LNCAP (cell line): ENCODE measurements at regions not wholly inside any gene's neighbourhood (a gene's known extent, or its start where the extent isn't known, plus 50 kb on each side); places are given as distances from the start of the nearest gene placed in this dataset.

Source experiments
- TF ChIP-seq, protein P1 (sequence below): fragments of 450-650 bp; IDR thresholded peaks from 2 replicates; pipeline ENCODE4 v1.5.1; 2017; ENCODE audit warnings: mild to moderate bottlenecking

DNA sequence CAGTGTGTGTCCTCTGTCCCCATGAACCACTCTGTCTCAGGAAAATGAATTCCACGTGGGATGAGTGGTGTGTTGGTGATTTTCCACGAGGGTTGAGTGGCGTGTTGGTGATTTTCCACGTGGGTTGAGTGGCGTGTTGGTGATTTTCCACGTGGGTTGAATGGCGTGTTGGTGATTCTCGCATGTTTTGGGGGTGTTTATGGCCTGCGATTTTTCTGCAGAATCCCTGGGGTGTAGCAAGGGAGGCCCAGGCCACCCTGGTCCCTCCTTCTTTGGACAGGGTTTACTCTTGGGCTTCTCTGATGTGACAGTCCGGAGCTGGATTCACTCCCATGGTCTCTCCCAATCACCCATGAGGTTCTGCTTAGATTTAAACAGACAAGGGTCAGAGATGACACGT, 90.6 kb upstream of the FRMD1 start:
- TF ChIP-seq, protein P1, sequence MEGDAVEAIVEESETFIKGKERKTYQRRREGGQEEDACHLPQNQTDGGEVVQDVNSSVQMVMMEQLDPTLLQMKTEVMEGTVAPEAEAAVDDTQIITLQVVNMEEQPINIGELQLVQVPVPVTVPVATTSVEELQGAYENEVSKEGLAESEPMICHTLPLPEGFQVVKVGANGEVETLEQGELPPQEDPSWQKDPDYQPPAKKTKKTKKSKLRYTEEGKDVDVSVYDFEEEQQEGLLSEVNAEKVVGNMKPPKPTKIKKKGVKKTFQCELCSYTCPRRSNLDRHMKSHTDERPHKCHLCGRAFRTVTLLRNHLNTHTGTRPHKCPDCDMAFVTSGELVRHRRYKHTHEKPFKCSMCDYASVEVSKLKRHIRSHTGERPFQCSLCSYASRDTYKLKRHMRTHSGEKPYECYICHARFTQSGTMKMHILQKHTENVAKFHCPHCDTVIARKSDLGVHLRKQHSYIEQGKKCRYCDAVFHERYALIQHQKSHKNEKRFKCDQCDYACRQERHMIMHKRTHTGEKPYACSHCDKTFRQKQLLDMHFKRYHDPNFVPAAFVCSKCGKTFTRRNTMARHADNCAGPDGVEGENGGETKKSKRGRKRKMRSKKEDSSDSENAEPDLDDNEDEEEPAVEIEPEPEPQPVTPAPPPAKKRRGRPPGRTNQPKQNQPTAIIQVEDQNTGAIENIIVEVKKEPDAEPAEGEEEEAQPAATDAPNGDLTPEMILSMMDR, result no peak

DNA sequence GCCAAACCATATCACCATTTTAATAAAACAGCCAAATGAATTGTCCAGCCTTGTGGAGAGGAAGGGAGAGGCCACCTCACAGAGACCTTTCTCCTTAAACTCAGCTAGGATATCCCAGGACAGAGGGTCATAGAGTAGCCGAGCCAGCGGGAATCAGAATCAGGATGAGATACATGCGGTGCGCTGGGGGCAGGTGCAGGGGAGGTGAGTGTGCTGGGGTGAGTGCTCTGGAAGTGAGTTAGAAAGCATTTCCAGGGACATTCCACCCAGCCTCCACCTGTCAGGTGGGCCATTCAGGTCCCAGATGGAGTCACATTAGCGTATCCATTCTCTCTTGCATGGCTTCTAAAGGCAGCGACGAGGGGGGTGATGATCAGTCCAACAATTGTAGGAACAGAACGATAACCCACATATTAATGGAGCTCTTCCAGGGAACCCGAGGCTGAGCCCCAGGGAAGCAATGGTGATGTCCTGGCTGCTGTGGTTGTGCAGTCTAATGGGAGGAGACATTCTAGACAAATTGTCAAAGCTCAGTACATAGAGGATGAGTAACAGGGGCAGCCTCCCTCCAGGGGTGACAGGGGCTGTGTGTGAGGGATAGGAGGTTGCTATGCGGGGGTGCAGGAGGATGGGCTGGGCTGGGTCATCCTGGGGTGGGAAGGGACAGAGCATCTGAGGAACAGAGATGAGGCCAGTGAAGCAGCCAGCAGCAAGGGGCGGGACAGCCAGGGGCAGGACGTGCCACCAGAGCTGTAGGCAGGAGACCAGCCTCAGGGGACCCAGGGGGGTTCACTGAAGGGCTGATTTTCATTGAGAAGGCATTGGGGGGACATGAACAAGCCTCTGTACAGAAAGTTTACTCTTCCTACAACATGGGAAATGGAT, 88.7 kb upstream of the FRMD1 start:
- TF ChIP-seq, protein P1, result no peak

DNA sequence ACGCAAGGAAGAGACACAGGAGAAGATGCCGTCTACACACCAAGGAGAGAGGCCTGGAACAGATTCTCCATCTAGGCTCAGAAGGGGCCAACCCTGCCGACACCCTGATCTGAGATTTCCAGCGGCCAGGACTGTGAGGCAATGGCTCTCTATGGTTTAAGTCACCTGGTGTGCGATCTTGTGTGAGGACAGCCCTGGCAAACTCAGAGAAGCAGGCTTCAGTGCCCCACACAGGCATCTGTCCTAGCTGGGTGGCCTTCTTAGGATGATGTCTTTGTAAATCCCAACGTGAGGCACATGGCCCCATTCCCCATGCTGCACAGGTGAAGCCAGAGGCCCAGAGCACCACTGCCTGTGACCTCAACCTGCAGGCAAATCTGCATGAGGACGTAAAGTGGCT, 87.6 kb upstream of the FRMD1 start:
- TF ChIP-seq, protein P1, result no peak

DNA sequence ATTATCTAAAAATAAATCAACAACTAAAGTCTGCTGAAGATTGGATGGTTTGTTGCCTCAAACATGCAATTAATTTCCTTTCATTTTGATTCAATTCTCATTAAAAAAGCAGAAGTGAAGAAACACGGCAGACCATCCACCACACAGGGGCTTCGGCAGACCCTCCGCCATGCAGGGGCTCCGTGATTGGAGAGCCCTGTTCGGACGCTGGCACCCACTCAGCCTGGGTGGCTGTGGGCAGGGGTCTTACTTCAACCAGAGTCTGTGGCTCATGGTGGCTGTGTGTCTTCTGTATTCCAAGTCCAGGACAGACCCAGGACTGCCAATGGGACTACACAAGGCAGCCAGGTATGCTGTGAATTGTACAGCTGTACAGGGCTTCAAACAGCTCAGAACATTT, 86.9 kb upstream of the FRMD1 start:
- TF ChIP-seq, protein P1, result no peak

DNA sequence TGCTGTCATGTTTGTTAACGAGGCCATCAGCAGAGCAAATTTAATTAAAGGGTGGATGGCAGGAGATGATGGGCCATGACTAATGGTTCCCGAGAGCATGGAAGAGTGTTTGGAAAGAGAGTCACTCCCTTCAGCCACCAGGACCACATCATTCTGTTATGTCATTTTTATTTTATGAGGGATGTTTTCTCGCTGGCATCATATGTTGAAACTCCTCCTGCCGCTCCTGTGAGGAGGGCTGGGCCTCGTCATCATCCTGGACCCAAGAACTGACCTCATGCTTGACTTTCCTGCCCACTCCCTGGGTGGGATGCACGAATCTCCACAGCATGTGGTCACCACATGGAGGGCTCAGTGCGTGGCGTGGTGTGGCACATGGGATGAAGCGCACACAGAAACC, 86.4 kb upstream of the FRMD1 start:
- TF ChIP-seq, protein P1, result no peak

DNA sequence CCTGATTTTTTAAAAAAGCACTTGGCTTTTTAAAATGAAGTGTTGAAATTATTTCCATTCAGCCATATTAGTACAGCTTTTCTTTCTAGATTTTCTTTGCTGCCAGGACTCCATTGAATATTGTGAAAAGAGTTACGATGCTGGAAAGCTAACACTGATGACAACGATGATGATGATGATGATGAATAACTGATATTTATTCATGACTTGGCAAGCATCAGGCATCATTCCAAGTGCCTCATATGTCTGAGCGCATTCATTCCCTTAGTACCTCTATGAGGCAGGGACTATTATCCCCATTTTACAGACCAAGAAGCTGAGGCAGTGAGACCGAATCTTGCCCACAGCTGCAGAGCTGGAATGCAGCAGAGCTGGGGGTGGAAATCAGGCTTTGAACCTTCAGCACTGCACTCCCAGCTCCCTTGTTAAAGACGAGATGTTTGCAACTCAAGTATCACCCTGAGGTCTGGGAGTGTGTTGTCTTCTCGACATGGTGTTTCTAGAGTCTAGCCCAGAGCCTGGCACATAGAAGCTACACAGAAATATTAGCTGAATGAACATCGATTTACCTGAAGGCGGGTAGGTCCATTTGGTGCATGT, 85.5 kb upstream of the FRMD1 start:
- TF ChIP-seq, protein P1, result no peak

DNA sequence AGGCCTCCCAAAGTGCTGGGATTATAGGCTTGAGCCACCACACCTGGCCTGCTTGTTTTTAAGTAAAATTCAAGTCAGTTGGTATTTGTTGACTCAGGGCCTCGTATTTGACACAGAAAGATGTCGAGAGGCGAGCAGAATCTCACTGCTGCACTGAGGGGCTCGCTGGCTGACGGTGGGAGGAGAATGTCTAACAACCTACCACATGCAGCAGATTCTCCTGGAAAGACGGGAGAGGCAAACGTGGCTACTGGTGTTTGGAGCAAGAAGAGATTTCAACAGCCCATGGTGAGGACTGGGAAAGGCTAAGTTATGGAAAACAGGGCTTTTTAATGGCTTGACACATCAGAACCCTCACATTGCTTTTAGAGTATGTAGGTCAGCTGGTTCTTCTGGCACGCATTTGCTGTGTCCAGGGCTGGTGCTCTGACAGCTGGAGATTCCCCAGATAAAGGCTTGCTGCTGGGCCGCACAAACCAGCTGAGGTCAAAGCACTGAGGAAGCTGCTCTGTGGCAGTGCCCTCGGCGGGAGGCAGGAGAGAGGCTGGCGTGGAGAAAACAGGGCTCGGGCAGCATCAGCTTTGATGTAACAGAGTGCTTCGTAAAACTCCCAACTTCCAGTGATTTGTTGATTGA, 84.2 kb upstream of the FRMD1 start:
- TF ChIP-seq, protein P1, result no peak
